Endothelial cell of umbilical vein (primary cell): ENCODE measurements at regions not wholly inside any gene's neighbourhood (a gene's known extent, or its start where the extent isn't known, plus 50 kb on each side); places are given as distances from the start of the nearest gene placed in this dataset.

Experiments used
- BruUV-seq: library from RNA; stranded (reverse); fragments of 400-500 nt; replicated peaks from 2 replicates; lab custom pipeline; 2021; lab: Mats Ljungman, UMichigan
- CTCF ChIA-PET: fragments of 300-600, 350-600 bp; sonication (Branson Sonifier 250); formaldehyde crosslinking; loops from one replicate; lab custom pipeline; 2021; ENCODE audit warnings: antibody characterized with exemption, inconsistent platforms; lab: Charles Lee
- POLR2A ChIA-PET: fragments of 300-600, 350-600 bp; sonication (Branson Sonifier 250); formaldehyde crosslinking; loops from one replicate; lab custom pipeline; 2021; ENCODE audit warnings: antibody characterized with exemption, inconsistent platforms; lab: Charles Lee
- DNase-seq: peaks from one replicate; pipeline ENCODE4 v3.0.0-alpha.2; 2011; ENCODE audit warnings: low read depth, low spot score
- FAIRE-seq: peaks from 2 replicates; lab custom pipeline; 2011; peaks lifted over from hg19 to GRCh38; lab: Jason Lieb, UNC
- H2AFZ ChIP-seq: 2 replicates; pipeline ENCODE4 v1.6.0; 2012; ENCODE audit warnings: low read depth, low read length, control low read depth, inconsistent platforms
- H3K27ac ChIP-seq: 2 replicates; pipeline ENCODE4 v1.5.1; 2011; ENCODE audit warnings: low read depth, mild to moderate bottlenecking, control low read depth, low read length, moderate library complexity; ENCODE audit not compliant: insufficient read depth
- H3K27me3 ChIP-seq, 2 experiments: 2 replicates each; pipeline versions ENCODE4 v1.6.0 to v1.6.1; 2011; ENCODE audit warnings: low read length in 2 of 2, mixed read lengths in 1 of 2; ENCODE audit not compliant: control insufficient read depth in 2 of 2, insufficient read depth in 2 of 2
- H3K36me3 ChIP-seq, 2 experiments: 2 replicates in 1 of 2; 3 replicates in 1 of 2; pipeline ENCODE4 v1.5.1; 2011; ENCODE audit warnings: low read length in 2 of 2, mild to moderate bottlenecking in 1 of 2, moderate library complexity in 1 of 2; ENCODE audit not compliant: control insufficient read depth in 2 of 2, insufficient read depth in 2 of 2; ENCODE audit errors: extremely low read depth in 1 of 2
- H3K4me1 ChIP-seq: 3 replicates; pipeline ENCODE4 v1.5.1; 2011; ENCODE audit warnings: mild to moderate bottlenecking, low read length; ENCODE audit not compliant: control insufficient read depth, insufficient read depth; ENCODE audit errors: extremely low read depth
- H3K4me2 ChIP-seq: 2 replicates; pipeline ENCODE4 v1.6.1; 2011; ENCODE audit warnings: low read length, control low read depth, mixed read lengths; ENCODE audit not compliant: insufficient read depth
- H3K4me3 ChIP-seq, 3 experiments: fragments of 200-600 bp in 1 of 3; sonication (generic), shearing (Covaris generic) in 1 of 3; replicated peaks in 1 of 3; 2 replicates each; pipeline ENCODE4 v1.5.1; 2011 to 2016; ENCODE audit warnings: control low read depth in 3 of 3, low read length in 3 of 3, mild to moderate bottlenecking in 2 of 3, inconsistent platforms in 1 of 3, low read depth in 1 of 3, moderate library complexity in 1 of 3; ENCODE audit not compliant: insufficient read depth in 1 of 3
- H3K79me2 ChIP-seq: 2 replicates; pipeline ENCODE4 v1.6.0; 2012; ENCODE audit warnings: low read length, inconsistent platforms; ENCODE audit not compliant: control insufficient read depth, insufficient read depth
- H3K9ac ChIP-seq: replicated peaks from 2 replicates; pipeline ENCODE3; 2011; ENCODE audit warnings: low read length, control low read depth; ENCODE audit not compliant: insufficient read depth; ENCODE audit errors: extremely low read depth
- H3K9me1 ChIP-seq: replicated peaks from 3 replicates; pipeline ENCODE4 v1.6.0; 2011; ENCODE audit warnings: mild to moderate bottlenecking, low read length; ENCODE audit not compliant: control insufficient read depth, insufficient read depth; ENCODE audit errors: extremely low read depth
- H3K9me3 ChIP-seq: replicated peaks from 2 replicates; pipeline ENCODE4 v1.5.1; 2012; ENCODE audit warnings: low read length, inconsistent platforms; ENCODE audit not compliant: control insufficient read depth, insufficient read depth
- H4K20me1 ChIP-seq: replicated peaks from 2 replicates; pipeline ENCODE3; 2011; ENCODE audit warnings: mild to moderate bottlenecking, low read length; ENCODE audit not compliant: control insufficient read depth, insufficient read depth; ENCODE audit errors: extremely low read depth
- CTCF ChIP-seq, 2 donors: IDR thresholded peaks; 1 replicate in 1 of 2; 2 replicates in 1 of 2; pipeline ENCODE4 v1.5.1; 2011; ENCODE audit warnings: low read length in 2 of 2, mild to moderate bottlenecking in 2 of 2, moderate library complexity in 2 of 2, control low read depth in 1 of 2, inconsistent platforms in 1 of 2, low read depth in 1 of 2; ENCODE audit not compliant: insufficient read depth in 1 of 2; ENCODE audit errors: extremely low read depth in 1 of 2
- EZH2 ChIP-seq: IDR thresholded peaks from 2 replicates; pipeline ENCODE4 v1.6.1; 2012; ENCODE audit warnings: borderline replicate concordance, low read depth, mild to moderate bottlenecking, moderate library complexity, low read length, inconsistent platforms; ENCODE audit not compliant: severe bottlenecking
- FOS ChIP-seq: IDR thresholded peaks from 2 replicates; pipeline ENCODE4 v1.6.1; 2011; ENCODE audit warnings: mild to moderate bottlenecking, low read length, moderate library complexity, borderline replicate concordance; ENCODE audit not compliant: insufficient read depth
- GATA2 ChIP-seq: IDR thresholded peaks from 2 replicates; pipeline ENCODE4 v1.7.0; 2011; ENCODE audit warnings: low read depth, mild to moderate bottlenecking, moderate library complexity, mixed read lengths, low read length; ENCODE audit not compliant: insufficient read length, insufficient read depth
- JUN ChIP-seq: IDR thresholded peaks from 2 replicates; pipeline ENCODE4 v1.6.1; 2011; ENCODE audit warnings: borderline replicate concordance, low read depth; ENCODE audit not compliant: insufficient read length, insufficient read depth
- MAX ChIP-seq: IDR thresholded peaks from 2 replicates; pipeline ENCODE4 v1.6.1; 2011; ENCODE audit not compliant: insufficient read depth, insufficient read length
- MYC ChIP-seq: IDR thresholded peaks from one replicate; pipeline ENCODE4 v1.6.1; 2011; ENCODE audit warnings: mild to moderate bottlenecking, low read depth, low read length
- POLR2A ChIP-seq: IDR thresholded peaks from 2 replicates; pipeline ENCODE4 v1.6.1; 2012; ENCODE audit warnings: low read depth, mild to moderate bottlenecking, control low read depth, low read length
- POLR2AphosphoS5 ChIP-seq: IDR thresholded peaks from 2 replicates; pipeline ENCODE4 v1.6.1; 2012; ENCODE audit warnings: low read depth, mild to moderate bottlenecking, control low read depth, low read length, moderate library complexity; ENCODE audit not compliant: insufficient read depth
- dilution Hi-C: fragments of 300-500 bp; cut with MboI; formaldehyde crosslinking; loops from one replicate; pipeline ENCODE4 v1.15.0; 2019; ENCODE audit warnings: low sequenced_read_pairs; ENCODE audit not compliant: extremely low pct_ligation_motif_present
- intact Hi-C: fragments of 100-400 bp; cut with micrococcal nuclease; formaldehyde crosslinking; loops from one replicate; pipeline ENCODE4 v1.10.0; 2022

- H3K36me3 ChIP-seq, result no peaks in the 10 kb centered on the region
- BruUV-seq, result no TSS peak
- FAIRE-seq (no peak), DNase-seq (no peak)
- H3K4me2 ChIP-seq, result no peak overlapping the region
- intact Hi-C loops (no loop called here), dilution Hi-C loops (no loop called here)
- no peaks in the 10 kb centered on the region for H3K9me1 ChIP-seq
- no peaks in the 10 kb centered on the region for H3K9me3 ChIP-seq
- H3K9ac ChIP-seq, result no peak overlapping the region
- H3K27ac ChIP-seq, result no peak overlapping the region
- ChIA-PET CTCF (no interaction called here), POLR2A (no interaction called here)
- TF ChIP-seq JUN (no peak), MAX (no peak), EZH2 (no peak), GATA2 (no peak), CTCF (IDR thresholded peaks at IDR 0.05; ENCODE audit: extremely low read depth in 1 of 2, insufficient read depth in 1 of 2, low read depth in 1 of 2, low read length in 2 of 2) (no peak), MYC (no peak), POLR2AphosphoS5 (no peak), FOS (no peak), POLR2A (no peak)
- no peaks in the 10 kb centered on the region for H3K79me2 ChIP-seq
- H3K27me3 ChIP-seq, result no peaks in the 10 kb centered on the region
- H3K4me1 ChIP-seq, result no peaks in the 10 kb centered on the region
- no peaks in the 10 kb centered on the region for H4K20me1 ChIP-seq
- H3K4me3 ChIP-seq, result no peak overlapping the region
- H2AFZ ChIP-seq, result no peak overlapping the region
Observed at GRCh38 chr3:20701641-20702040, 515.6 kb upstream of the SGO1 start.
